B cell (primary cell): ENCODE measurements at regions not wholly inside any gene's neighbourhood (a gene's known extent, or its start where the extent isn't known, plus 50 kb on each side); places are given as distances from the start of the nearest gene placed in this dataset.

ENCODE experiments used
- ATAC-seq: fragments of 200-7000 bp; cut with Tn5 transposase; one replicate; pipeline ENCODE4 v1.10.0; 2021; ENCODE audit warnings: low read depth, mild to moderate bottlenecking, moderate number of reproducible peaks, moderate library complexity
- CTCF ChIA-PET: fragments of 350-600 bp; sonication (Branson Sonifier 250); formaldehyde crosslinking; loops from one replicate; lab custom pipeline; 2021; ENCODE audit warnings: antibody characterized with exemption, inconsistent platforms; lab: Charles Lee
- POLR2A ChIA-PET: fragments of 350-600 bp; sonication (Branson Sonifier 250); formaldehyde crosslinking; loops from one replicate; lab custom pipeline; 2021; ENCODE audit warnings: antibody characterized with exemption; lab: Charles Lee
- DNase-seq: peaks from one replicate; pipeline ENCODE4 v3.0.0; 2013
- H2AFZ ChIP-seq: 2 replicates; pipeline ENCODE4 v1.6.1; 2012; ENCODE audit warnings: mild to moderate bottlenecking, low read depth, low read length; ENCODE audit not compliant: insufficient read depth, poor library complexity, severe bottlenecking
- H3K27ac ChIP-seq, 2 donors: 1 replicate in 1 of 2; 2 replicates in 1 of 2; pipeline ENCODE4 v1.5.1; 2012 to 2013; ENCODE audit warnings: low read length in 2 of 2, mild to moderate bottlenecking in 2 of 2, moderate library complexity in 1 of 2
- H3K27me3 ChIP-seq, 4 experiments: fragments of 200-600 bp in 1 of 4; sonication (generic) in 1 of 4; replicated peaks in 1 of 4; 1 replicate in 2 of 4; 2 replicates in 2 of 4; pipeline versions ENCODE4 v1.6.1 to v1.7.0; 2013 to 2016; ENCODE audit warnings: low read length in 3 of 4, mild to moderate bottlenecking in 2 of 4, mixed read lengths in 1 of 4, moderate library complexity in 1 of 4; ENCODE audit not compliant: insufficient read depth in 4 of 4, control insufficient read depth in 3 of 4; ENCODE audit errors: control extremely low read depth in 1 of 4
- H3K36me3 ChIP-seq, 2 experiments: replicated peaks in 1 of 2; 1 replicate in 1 of 2; 2 replicates in 1 of 2; pipeline versions ENCODE4 v1.6.1 to v1.7.1; 2013; ENCODE audit warnings: low read length in 1 of 2; ENCODE audit not compliant: insufficient read depth in 2 of 2, control insufficient read depth in 1 of 2; ENCODE audit errors: control extremely low read depth in 1 of 2, extremely low read depth in 1 of 2
- H3K4me1 ChIP-seq, 2 donors: fragments of 200-600 bp in 1 of 2; sonication (generic) in 1 of 2; 1 replicate in 1 of 2; 2 replicates in 1 of 2; pipeline versions ENCODE4 v1.5.1 to v1.6.1; 2013 to 2017; ENCODE audit warnings: low read length in 2 of 2; ENCODE audit not compliant: control insufficient read depth in 2 of 2, insufficient read depth in 2 of 2
- H3K4me2 ChIP-seq: replicated peaks from 2 replicates; pipeline ENCODE3; 2012; ENCODE audit warnings: mild to moderate bottlenecking, low read depth, low read length; ENCODE audit not compliant: poor library complexity, severe bottlenecking
- H3K4me3 ChIP-seq, 5 experiments: fragments of 200-600 bp in 1 of 5; sonication (generic) in 1 of 5; 1 replicate in 3 of 5; 2 replicates in 2 of 5; pipeline versions ENCODE4 v1.5.1 to v1.7.0; 2011 to 2016; ENCODE audit warnings: low read length in 4 of 5, mild to moderate bottlenecking in 4 of 5, low read depth in 2 of 5, control low read depth in 1 of 5, moderate library complexity in 1 of 5; ENCODE audit not compliant: insufficient read depth in 1 of 5; ENCODE audit errors: control extremely low read depth in 1 of 5, extremely low read depth in 1 of 5
- H3K79me2 ChIP-seq: fragments of 200-600 bp; sonication (generic); one replicate; pipeline ENCODE4 v1.6.0; 2016; ENCODE audit warnings: low read length; ENCODE audit not compliant: control insufficient read depth, insufficient read depth
- H3K9ac ChIP-seq: fragments of 200-600 bp; sonication (generic); 2 replicates; pipeline ENCODE4 v1.6.1; 2017; ENCODE audit warnings: mild to moderate bottlenecking, low read length, moderate library complexity
- H3K9me3 ChIP-seq, 3 donors: one replicate each; pipeline versions ENCODE4 v1.6.1 to v1.7.1; 2013; ENCODE audit warnings: low read length in 2 of 3; ENCODE audit not compliant: control insufficient read depth in 2 of 3, insufficient read depth in 1 of 3; ENCODE audit errors: control extremely low read depth in 1 of 3
- H4K20me1 ChIP-seq: 2 replicates; pipeline ENCODE4 v1.6.0; 2012; ENCODE audit warnings: mild to moderate bottlenecking, low read length; ENCODE audit not compliant: insufficient read depth, control insufficient read depth, poor library complexity, severe bottlenecking
- H3K27ac Mint-ChIP-seq: one replicate; pipeline ENCODE4 v1.8.0; 2021; ENCODE audit warnings: mixed read lengths
- H3K27me3 Mint-ChIP-seq: one replicate; pipeline ENCODE4 v1.8.0; 2021; ENCODE audit warnings: mixed read lengths
- H3K4me1 Mint-ChIP-seq: one replicate; pipeline ENCODE4 v1.8.0; 2021; ENCODE audit warnings: mixed read lengths
- H3K4me3 Mint-ChIP-seq: one replicate; pipeline ENCODE4 v1.8.0; 2021; ENCODE audit warnings: mixed read lengths
- H3K9me3 Mint-ChIP-seq: one replicate; pipeline ENCODE4 v1.8.0; 2022; ENCODE audit warnings: mixed read lengths; ENCODE audit not compliant: insufficient read depth
- CTCF ChIP-seq: fragments of 200-600 bp; IDR thresholded peaks from one replicate; pipeline ENCODE4 v1.8.0; 2022; ENCODE audit warnings: antibody characterized with exemption, mild to moderate bottlenecking
- EZH2 ChIP-seq: IDR thresholded peaks from 2 replicates; pipeline ENCODE4 v1.6.1; 2012; ENCODE audit warnings: borderline replicate concordance, low read depth, mild to moderate bottlenecking, moderate library complexity, low read length; ENCODE audit not compliant: insufficient read depth, poor library complexity, severe bottlenecking
- WGBS: methylation state at CpG from one replicate; pipeline ENCODE4 v1.1.5; 2013; ENCODE audit warnings: missing lambda C conversion rate; ENCODE audit not compliant: insufficient coverage; 5-methylcytosine and 5-hydroxymethylcytosine counted together
- intact Hi-C: fragments of 100-400 bp; cut with micrococcal nuclease; formaldehyde crosslinking; loops from one replicate; pipeline ENCODE4 v1.10.0; 2022

GRCh38 chr7:69451715-69452114 is 146.6 kb upstream of the AUTS2 start:
- H3K4me1 Mint-ChIP-seq: no peaks in the 10 kb centered on the region
- ATAC-seq (no peak), DNase-seq (no peak)
- Histone ChIP-seq H3K4me2 (no peak overlapping the region), H3K27ac (no peak overlapping the region), H3K9ac (no peak overlapping the region), H3K79me2 (no peaks in the 10 kb centered on the region), H3K4me1 (no peaks in the 10 kb centered on the region), H3K9me3 (no peaks in the 10 kb centered on the region), H3K4me3 (no peak overlapping the region), H4K20me1 (no peaks in the 10 kb centered on the region), H3K36me3 (no peaks in the 10 kb centered on the region), H3K27me3 (no peaks in the 10 kb centered on the region), H2AFZ (no peak overlapping the region)
- intact Hi-C loops: no loop called here
- TF ChIP-seq CTCF (no peak), EZH2 (no peak)
- no peaks in the 10 kb centered on the region for H3K9me3 Mint-ChIP-seq
- no peak overlapping the region for H3K27ac Mint-ChIP-seq
- H3K4me3 Mint-ChIP-seq: no peak overlapping the region
- 100% methylated on average over 1 of the region's 2 CpGs for WGBS
- ChIA-PET CTCF (no interaction called here), POLR2A (no interaction called here)
- no peaks in the 10 kb centered on the region for H3K27me3 Mint-ChIP-seq

GRCh38 chr7:69452797-69453196 is 145.5 kb upstream of the AUTS2 start:
- no peak for ATAC-seq

More at GRCh38 chr7:69452797-69453196, 145.5 kb upstream of the AUTS2 start:
- Mint-ChIP-seq H3K9me3 (no peaks in the 10 kb centered on the region), H3K27ac (no peak overlapping the region), H3K27me3 (no peaks in the 10 kb centered on the region), H3K4me3 (no peak overlapping the region), H3K4me1 (no peaks in the 10 kb centered on the region)
- H3K36me3 ChIP-seq: no peaks in the 10 kb centered on the region
- no peaks in the 10 kb centered on the region for H3K27me3 ChIP-seq
- H3K4me3 ChIP-seq: no peak overlapping the region
- H3K79me2 ChIP-seq: no peaks in the 10 kb centered on the region
- intact Hi-C loops: no loop called here
- no peaks in the 10 kb centered on the region for H4K20me1 ChIP-seq
- TF ChIP-seq EZH2 (no peak), CTCF (no peak)
- H3K4me1 ChIP-seq: no peaks in the 10 kb centered on the region
- no peak overlapping the region for H3K9ac ChIP-seq
- no peak overlapping the region for H3K27ac ChIP-seq
- WGBS: no CpG with 5 or more reads among the region's 2 CpGs
- no peaks in the 10 kb centered on the region for H3K9me3 ChIP-seq
- CTCF ChIA-PET: no interaction called here
- no peak overlapping the region for H3K4me2 ChIP-seq
- POLR2A ChIA-PET: no interaction called here
- no peak overlapping the region for H2AFZ ChIP-seq
- no peak for DNase-seq
